Breast epithelium (tissue), 3 donors: ENCODE measurements at regions not wholly inside any gene's neighbourhood (a gene's known extent, or its start where the extent isn't known, plus 50 kb on each side); places are given as distances from the start of the nearest gene placed in this dataset.

Experiments used
- POLR2A ChIP-seq: fragments of 450-650 bp; IDR thresholded peaks from one replicate; pipeline ENCODE4 v1.6.1; 2016; ENCODE audit warnings: antibody characterized with exemption, mild to moderate bottlenecking, moderate library complexity
- POLR2AphosphoS5 ChIP-seq, 3 donors: sonication (generic); formaldehyde crosslinking; IDR thresholded peaks; one replicate each; pipeline ENCODE4 v1.6.1; 2017; ENCODE audit warnings: antibody characterized with exemption in 3 of 3
- TF ChIP-seq, protein P1 (sequence below), 3 donors: fragments of 450-650 bp; IDR thresholded peaks; one replicate each; pipeline ENCODE4 v1.5.1; 2016 to 2017; ENCODE audit warnings: antibody characterized with exemption in 3 of 3, mild to moderate bottlenecking in 3 of 3, moderate library complexity in 3 of 3

DNA sequence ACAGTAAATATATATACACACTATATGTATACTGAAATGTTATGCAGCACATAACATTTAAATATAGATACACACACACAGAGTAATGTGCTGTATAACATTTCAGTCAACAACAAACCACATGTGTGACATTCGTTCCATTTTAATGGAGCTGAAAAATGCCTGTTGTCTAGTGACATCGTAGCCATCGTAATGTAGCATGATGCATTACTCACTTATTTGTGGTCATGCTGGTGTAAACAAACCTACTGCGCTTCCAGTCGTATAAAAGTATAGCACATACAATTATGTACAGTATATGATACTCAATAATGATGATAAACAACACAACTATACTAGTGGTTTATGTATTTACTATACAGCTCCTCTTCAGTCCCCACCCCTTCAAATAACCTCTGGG lies 119.0 kb upstream of the SLC38A4 start:
- TF ChIP-seq POLR2A (no peak), POLR2AphosphoS5 (IDR thresholded peaks at IDR 0.05) (no peak)
- TF ChIP-seq, protein P1, sequence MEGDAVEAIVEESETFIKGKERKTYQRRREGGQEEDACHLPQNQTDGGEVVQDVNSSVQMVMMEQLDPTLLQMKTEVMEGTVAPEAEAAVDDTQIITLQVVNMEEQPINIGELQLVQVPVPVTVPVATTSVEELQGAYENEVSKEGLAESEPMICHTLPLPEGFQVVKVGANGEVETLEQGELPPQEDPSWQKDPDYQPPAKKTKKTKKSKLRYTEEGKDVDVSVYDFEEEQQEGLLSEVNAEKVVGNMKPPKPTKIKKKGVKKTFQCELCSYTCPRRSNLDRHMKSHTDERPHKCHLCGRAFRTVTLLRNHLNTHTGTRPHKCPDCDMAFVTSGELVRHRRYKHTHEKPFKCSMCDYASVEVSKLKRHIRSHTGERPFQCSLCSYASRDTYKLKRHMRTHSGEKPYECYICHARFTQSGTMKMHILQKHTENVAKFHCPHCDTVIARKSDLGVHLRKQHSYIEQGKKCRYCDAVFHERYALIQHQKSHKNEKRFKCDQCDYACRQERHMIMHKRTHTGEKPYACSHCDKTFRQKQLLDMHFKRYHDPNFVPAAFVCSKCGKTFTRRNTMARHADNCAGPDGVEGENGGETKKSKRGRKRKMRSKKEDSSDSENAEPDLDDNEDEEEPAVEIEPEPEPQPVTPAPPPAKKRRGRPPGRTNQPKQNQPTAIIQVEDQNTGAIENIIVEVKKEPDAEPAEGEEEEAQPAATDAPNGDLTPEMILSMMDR (IDR thresholded peaks at IDR 0.05), result no peak
